T-helper 22 cell (primary cell): ENCODE measurements at regions not wholly inside any gene's neighbourhood (a gene's known extent, or its start where the extent isn't known, plus 50 kb on each side); places are given as distances from the start of the nearest gene placed in this dataset.

Experiments used
- DNase-seq: peaks from one replicate; pipeline ENCODE4 v3.0.0-alpha.2; 2020; ENCODE audit warnings: low read depth

GRCh38 chr4:89599026-89599425 is 237.9 kb downstream of the SNCA start:
- DNase-seq: no peak

DNA sequence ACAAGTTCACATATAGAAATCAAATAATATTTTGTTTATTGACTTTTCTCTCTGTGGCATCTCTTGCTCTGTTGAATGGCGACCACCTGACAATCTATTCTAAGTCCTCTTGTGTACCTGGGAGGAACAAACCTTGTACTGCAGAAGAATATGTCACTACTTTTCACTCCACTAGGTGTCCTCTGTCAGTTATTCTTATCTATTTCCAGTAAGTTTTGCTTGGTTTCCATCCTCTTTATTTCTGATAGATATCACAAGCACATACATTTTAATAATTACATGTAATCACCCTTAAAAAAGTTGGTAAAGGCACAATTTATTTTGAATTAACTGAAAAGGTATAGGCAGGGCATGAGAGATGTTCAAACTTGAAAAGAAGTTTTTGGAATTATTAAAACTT is 238.4 kb downstream of the SNCA start:
- no peak for DNase-seq

GRCh38 chr4:89595125-89595789 is 241.7 kb downstream of the SNCA start:
- no peak for DNase-seq

GRCh38 chr4:89590128-89590527 is 246.8 kb downstream of the SNCA start:
- no peak for DNase-seq

DNA sequence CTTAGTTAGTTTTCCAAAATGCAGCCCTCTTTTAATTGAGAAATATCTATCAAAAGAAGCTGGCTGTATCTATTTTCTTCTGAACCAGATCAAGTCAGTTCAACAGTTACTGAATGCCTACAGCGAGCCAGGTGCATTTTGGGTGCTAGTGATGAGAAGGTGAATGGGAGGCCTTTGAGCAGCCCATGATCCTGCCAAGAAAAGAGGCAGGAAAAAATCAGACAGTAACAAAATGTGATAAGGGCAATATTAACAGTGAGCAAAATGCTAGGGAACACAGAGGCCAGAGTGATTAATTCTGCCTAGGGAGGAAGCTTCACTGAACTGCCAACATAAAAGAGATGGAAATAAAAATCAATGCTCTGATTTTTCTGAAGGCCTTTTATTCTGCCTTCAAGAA is 248.5 kb downstream of the SNCA start:
- no peak for DNase-seq

GRCh38 chr4:89587364-89587763 is 249.6 kb downstream of the SNCA start:
- no peak for DNase-seq

DNA sequence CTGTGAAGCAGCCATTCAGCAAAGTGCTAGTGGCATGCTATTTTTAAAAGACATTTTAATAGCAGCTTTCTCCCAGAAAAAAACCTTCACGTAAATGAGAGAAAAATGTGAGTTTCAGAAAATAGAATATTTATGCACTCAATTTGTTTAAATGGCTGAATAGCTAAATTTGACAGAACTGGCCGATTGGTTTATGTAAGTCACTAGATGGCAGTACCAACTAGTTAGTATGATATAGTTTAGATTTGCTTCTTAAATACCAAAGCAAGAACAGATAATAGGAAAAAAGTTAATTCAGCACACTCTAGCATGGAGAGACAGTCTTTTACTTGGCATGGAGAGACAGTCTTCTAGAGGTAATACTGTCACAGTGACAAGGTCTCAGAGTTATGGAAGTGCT is 250.1 kb downstream of the SNCA start:
- DNase-seq: no peak

- no peak for DNase-seq
Measured at GRCh38 chr4:89586318-89586717, 250.6 kb downstream of the SNCA start.

- no peak for DNase-seq
Measured at GRCh38 chr4:89582756-89583505, 254.0 kb downstream of the SNCA start.

GRCh38 chr4:89579771-89580170 is 257.2 kb downstream of the SNCA start:
- DNase-seq: no peak

DNA sequence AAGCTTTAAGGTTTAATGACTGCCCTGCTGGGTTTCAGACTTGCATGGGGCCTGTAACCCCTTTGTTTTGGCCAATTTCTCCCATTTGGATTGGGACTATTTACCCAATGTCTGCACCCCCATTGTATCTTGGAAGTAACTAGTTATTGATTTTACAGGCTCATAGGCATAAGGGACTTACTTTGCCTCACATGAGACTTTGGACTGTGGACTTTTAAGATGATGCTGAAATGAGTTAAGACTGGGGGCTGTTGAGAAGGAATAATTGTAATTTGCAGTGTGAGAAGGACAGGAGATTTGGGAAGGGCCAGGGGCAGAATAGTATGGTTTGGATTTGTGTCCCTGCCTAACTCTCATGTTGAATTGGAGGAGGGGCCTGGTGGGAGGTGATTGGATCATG is 260.7 kb downstream of the SNCA start:
- DNase-seq: no peak

DNA sequence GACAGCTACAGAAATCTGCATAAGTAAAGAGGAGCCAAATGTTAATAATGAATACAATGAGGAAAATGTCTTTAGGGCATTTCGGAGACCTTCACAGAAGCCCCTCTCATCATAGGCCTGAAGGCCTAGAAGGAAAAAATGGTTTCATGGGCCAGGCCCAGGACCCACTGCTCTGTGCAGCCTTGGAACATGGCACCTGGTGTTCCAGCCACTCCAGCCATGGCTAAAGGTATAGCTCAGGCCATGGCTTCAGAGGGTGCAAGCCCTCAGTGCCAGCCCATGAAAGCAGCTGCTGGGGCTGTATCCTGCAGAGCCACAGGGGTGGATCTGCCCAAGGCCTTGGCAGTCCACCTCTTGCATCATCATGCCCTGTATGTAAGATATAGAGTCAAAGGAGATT is 261.1 kb downstream of the SNCA start:
- DNase-seq: no peak

DNA sequence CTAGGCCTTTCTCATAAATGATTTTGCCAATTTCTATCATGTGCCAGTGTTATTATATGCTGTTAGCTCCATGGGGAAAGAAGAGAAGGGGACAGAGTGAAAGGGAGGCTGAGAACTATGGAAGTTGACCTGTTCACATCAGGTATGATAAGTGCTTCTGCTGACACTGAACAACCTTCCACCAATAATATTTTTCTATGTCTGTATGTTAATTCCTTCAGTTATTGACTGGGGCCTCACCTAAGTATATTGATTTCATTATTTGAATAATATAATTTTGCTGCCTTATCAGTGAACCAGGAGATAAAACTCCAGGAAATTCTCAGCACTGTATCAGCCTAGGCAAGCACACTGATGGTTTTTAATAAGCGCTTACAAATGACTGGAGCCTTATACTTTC is 262.8 kb downstream of the SNCA start:
- DNase-seq: no peak

DNA sequence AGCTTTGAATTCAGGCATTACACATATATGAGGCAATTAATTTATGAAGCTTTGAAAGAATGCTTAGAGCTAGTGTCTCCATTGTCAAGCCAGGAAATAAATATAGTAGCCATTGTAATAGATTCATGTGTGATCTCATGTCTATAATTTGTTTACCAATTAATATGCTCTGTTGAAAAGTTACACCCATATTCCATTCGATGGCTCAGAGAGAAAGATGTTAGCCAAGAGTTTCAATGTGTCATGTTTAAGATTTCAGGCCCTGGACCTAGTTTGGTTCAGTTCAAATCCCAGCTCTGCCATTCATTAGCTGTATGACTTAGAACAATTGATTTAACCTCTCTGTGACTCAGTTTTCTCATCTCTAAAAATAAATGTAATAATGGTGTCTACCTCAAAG is 263.3 kb downstream of the SNCA start:
- DNase-seq: no peak

DNA sequence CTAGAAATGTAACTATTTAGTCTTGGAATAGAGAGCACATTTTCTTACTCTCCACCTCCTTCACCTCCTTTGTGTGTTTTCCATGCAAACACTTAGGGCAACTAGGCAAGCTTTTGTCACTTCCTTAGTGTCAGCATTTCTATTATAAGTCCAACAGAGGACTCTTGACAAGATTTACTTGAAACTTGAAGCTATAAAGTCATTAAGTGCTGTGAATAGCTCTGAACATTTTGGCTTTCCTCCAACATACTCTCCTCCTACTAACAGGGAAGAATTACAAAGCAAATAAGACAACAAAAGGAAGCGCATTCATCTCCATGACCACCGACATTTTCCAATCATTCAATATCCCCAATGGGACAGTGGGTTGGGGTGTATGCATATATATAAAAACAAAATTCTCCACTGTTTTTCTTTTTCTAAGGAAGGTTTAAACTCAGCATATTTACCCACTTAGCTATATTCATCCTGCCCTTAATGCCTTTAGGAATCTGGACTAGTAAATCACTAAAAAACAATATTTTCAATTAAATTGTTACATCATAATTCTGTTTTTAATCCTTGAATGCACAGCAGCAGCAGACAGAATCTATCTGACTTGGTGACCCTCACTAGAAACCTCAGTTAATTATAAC is 264.6 kb downstream of the SNCA start:
- DNase-seq: no peak

GRCh38 chr4:89570931-89571330 is 263.3 kb upstream of the GPRIN3 start:
- no peak for DNase-seq

DNA sequence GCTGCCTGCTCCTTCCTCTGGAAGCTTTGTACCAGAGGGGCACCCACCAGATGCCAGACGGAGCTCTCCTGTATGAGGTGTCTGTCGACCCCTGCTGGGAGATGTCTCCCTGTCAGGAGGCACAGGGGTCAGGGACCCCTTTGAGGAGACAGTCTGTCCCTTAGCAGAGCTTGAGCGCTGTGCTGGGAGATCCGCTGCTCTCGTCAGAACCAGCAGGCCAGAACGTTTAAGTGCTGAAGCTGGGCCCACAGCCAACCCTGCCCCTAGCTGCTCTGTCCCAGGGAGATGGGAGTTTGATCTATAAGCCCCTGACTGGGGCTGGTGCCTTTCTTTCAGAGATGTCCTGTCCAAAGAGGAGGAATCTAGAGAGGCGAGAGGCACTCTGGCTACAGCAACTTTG is 260.3 kb upstream of the GPRIN3 start:
- no peak for DNase-seq

GRCh38 chr4:89563431-89563830 is 255.8 kb upstream of the GPRIN3 start:
- DNase-seq: no peak

DNA sequence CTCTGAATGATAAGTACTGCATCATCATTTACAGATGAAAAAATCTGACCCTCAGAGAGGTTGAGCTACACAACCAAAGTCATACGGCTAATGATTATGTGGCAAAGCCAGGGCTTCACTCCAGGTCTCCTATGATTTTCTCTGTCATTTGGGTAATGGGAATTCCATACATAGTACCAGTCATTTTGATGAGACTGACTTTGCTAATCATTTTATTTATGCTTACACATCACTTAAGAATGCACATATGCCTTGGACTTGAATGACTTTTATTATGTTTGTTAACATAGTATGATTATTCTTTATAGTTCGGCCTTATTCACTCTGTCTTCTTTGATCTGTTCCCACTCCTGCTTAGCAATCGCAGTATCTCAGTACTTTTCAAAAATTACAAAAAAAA is 255.1 kb upstream of the GPRIN3 start:
- no peak for DNase-seq

- DNase-seq: no peak
Measured at GRCh38 chr4:89561048-89561447, 253.4 kb upstream of the GPRIN3 start.

DNA sequence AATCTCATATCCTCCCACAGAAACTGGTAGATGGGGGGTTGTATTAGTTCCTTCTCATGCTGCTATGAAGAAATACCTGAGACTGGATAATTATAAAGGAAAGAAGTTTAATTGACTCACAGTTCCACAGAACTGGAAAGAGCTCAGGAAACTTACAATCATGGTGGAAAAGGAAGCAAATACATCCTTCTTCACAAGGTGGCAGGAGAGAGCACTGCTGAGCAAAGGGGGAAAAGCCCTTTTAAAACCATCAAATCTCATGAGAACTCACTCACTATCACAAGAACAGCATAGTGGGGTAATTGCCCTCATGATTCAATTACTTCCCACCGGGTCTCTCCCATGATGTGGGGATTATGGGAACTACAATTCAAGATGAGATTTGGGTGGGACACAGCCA is 250.5 kb upstream of the GPRIN3 start:
- no peak for DNase-seq

GRCh38 chr4:89556601-89557305 is 249.2 kb upstream of the GPRIN3 start:
- no peak for DNase-seq

DNA sequence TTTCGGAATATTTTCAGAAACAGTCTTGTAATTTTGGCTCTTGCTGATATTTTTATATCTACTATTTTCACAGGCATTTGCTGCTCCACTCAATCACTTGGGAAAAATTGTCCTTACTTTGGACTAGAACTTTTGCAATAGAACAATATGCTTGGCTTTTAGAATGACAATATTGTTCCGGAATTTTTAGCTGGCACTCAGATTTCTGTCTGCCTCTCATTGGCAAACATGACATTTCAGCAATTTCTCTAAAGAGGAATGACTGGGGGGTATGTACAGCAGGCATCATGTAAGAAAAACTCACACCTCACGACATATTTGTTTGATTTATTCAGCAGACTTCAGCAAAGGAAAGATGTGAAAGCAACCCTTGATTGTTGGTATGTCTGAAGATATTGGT is 243.6 kb upstream of the GPRIN3 start:
- no peak for DNase-seq
